B cell (primary cell): ENCODE measurements at regions not wholly inside any gene's neighbourhood (a gene's known extent, or its start where the extent isn't known, plus 50 kb on each side); places are given as distances from the start of the nearest gene placed in this dataset.

Source experiments
- EZH2 ChIP-seq: IDR thresholded peaks from 2 replicates; pipeline ENCODE4 v1.6.1; 2012; ENCODE audit warnings: borderline replicate concordance, low read depth, mild to moderate bottlenecking, moderate library complexity, low read length; ENCODE audit not compliant: insufficient read depth, poor library complexity, severe bottlenecking
- TF ChIP-seq, protein P1 (sequence below): fragments of 200-600 bp; IDR thresholded peaks from one replicate; pipeline ENCODE4 v1.8.0; 2022; ENCODE audit warnings: antibody characterized with exemption, mild to moderate bottlenecking

DNA sequence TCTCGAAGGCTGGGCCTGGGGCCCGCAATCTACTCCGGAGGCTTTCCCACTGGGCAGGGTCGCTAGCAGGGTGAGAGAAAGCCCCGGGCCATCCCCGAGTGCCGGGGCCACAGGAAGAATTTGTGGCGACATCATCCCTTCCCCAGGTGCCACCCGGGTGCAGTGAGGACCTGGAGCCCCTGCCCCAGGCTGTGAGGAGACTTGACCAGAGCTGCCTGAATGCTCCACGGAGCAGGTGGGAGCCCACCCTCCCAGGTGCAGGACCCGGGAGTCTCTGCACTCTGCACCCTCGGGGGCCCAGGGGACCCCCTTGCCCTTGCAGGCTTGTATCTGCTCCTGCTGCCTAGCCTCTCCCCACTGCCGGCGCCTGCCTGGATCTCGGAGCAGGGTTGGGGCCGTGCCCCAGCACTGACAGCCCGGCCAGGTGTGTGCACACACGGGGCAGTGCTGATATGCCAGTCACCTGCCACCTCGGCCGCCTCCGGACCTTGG lies 67.5 kb upstream of the RGS7 start:
- TF ChIP-seq, protein P1, sequence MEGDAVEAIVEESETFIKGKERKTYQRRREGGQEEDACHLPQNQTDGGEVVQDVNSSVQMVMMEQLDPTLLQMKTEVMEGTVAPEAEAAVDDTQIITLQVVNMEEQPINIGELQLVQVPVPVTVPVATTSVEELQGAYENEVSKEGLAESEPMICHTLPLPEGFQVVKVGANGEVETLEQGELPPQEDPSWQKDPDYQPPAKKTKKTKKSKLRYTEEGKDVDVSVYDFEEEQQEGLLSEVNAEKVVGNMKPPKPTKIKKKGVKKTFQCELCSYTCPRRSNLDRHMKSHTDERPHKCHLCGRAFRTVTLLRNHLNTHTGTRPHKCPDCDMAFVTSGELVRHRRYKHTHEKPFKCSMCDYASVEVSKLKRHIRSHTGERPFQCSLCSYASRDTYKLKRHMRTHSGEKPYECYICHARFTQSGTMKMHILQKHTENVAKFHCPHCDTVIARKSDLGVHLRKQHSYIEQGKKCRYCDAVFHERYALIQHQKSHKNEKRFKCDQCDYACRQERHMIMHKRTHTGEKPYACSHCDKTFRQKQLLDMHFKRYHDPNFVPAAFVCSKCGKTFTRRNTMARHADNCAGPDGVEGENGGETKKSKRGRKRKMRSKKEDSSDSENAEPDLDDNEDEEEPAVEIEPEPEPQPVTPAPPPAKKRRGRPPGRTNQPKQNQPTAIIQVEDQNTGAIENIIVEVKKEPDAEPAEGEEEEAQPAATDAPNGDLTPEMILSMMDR = no peak
- no peak for TF ChIP-seq EZH2
